ENCODE measurements at regions not wholly inside any gene's neighbourhood (a gene's known extent, or its start where the extent isn't known, plus 50 kb on each side); places are given as distances from the start of the nearest gene placed in this dataset.

DNA sequence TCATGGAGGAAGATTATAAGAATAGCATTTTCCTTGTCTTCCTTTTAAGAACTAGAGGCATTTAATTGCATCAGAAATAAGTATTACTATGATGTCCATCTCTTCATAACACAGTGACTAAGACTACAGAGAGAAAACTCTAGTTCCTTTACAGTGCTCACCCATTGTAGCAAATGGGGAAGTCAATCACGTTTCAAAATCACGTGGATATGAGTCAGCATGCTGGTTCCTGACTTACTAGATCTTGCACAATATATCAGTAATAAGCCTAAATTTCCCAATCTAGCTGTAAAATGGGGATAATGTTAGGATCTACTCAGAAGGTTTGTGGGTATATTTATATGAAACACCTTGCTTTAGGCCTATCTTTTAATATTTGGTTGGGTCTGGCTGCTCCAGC is 254.8 kb upstream of the EOMES start:
- no CpG with 5 or more reads among the region's 2 CpGs for WGBS (ENCODE audit: insufficient coverage)
- Histone ChIP-seq H3K9ac (ENCODE audit: insufficient read depth, low read length, poor library complexity, severe bottlenecking) (no peak overlapping the region), H3K27me3 (ENCODE audit: control insufficient read depth in 2 of 2, insufficient read depth in 2 of 2, low read length in 2 of 2) (no peaks in the 10 kb centered on the region), H3K36me3 (replicated peaks in 1 of 2; ENCODE audit: control insufficient read depth in 1 of 2, insufficient read depth in 2 of 2, low read length in 2 of 2) (no peaks in the 10 kb centered on the region), H3K4me1 (ENCODE audit: control insufficient read depth in 1 of 2, insufficient read depth in 2 of 2, low read length in 2 of 2) (peaks cover 17 to 18% of the 10 kb centered on the region in 2 donors), H3K27ac (ENCODE audit: low read depth in 1 of 2, low read length in 2 of 2) (peak overlapping the region; percentile 12 to 84), H3K9me3 (replicated peaks in 1 of 2; ENCODE audit: control insufficient read depth in 1 of 2, insufficient read depth in 1 of 2, low read length in 2 of 2) (peaks cover 0 to 7% of the 10 kb centered on the region in 2 donors), H2AFZ (ENCODE audit: insufficient read depth, low read depth, low read length, poor library complexity, severe bottlenecking) (no peak overlapping the region), H3K4me2 (replicated peaks; ENCODE audit: extremely low read depth, low read length, poor library complexity, severe bottlenecking) (no peak overlapping the region), H3K79me2 (ENCODE audit: insufficient read depth, low read length) (no peaks in the 10 kb centered on the region), H3K4me3 (replicated peaks in 1 of 3; ENCODE audit: low read depth in 2 of 3, low read length in 3 of 3) (peak overlapping the region in 1 of 3 experiments; percentile 2), H4K20me1 (ENCODE audit: insufficient read depth, low read length) (no peaks in the 10 kb centered on the region)
- Mint-ChIP-seq H3K27me3 (ENCODE audit: low read depth in 3 of 3) (peaks cover 0 to 4% (median 3%) of the 10 kb centered on the region in 3 donors), H3K4me3 (no peak overlapping the region), H3K27ac (peak overlapping the region; percentile 75 to 96 (median 91)), H3K4me1 (peaks cover 7% of the 10 kb centered on the region), H3K9me3 (peaks cover 6 to 26% (median 13%) of the 10 kb centered on the region in 7 donors), H3K36me3 (no peaks in the 10 kb centered on the region)
- DNase-seq, result peak; percentile 93 to 99 (median 97)
- TF ChIP-seq, protein P1, sequence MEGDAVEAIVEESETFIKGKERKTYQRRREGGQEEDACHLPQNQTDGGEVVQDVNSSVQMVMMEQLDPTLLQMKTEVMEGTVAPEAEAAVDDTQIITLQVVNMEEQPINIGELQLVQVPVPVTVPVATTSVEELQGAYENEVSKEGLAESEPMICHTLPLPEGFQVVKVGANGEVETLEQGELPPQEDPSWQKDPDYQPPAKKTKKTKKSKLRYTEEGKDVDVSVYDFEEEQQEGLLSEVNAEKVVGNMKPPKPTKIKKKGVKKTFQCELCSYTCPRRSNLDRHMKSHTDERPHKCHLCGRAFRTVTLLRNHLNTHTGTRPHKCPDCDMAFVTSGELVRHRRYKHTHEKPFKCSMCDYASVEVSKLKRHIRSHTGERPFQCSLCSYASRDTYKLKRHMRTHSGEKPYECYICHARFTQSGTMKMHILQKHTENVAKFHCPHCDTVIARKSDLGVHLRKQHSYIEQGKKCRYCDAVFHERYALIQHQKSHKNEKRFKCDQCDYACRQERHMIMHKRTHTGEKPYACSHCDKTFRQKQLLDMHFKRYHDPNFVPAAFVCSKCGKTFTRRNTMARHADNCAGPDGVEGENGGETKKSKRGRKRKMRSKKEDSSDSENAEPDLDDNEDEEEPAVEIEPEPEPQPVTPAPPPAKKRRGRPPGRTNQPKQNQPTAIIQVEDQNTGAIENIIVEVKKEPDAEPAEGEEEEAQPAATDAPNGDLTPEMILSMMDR (IDR thresholded peaks at IDR 0.05), result no peak
- intact Hi-C loops (cut with micrococcal nuclease), result no loop called here

DNA sequence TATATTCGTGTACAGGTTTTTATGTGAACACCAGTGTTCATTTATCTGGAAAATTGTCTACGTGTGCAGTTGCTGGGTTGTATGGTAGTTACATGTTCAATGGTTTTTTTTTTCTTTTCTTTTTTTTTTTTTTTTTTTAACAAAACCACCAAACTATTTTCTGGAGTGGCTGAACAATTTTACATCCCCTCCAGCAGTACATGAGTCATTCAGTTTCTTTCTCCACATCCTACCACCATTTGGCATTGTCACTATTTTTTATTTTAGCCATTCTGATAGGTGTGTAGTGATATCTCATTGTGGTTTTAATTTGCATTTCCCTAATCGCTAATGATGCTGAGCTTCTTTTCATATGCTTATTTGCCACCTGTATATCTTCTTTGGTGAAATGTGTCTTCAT is 256.3 kb upstream of the EOMES start:
- no peak overlapping the region for H3K9ac ChIP-seq (ENCODE audit: insufficient read depth, low read length, poor library complexity, severe bottlenecking)
- no peak overlapping the region for H3K4me2 ChIP-seq (replicated peaks; ENCODE audit: extremely low read depth, low read length, poor library complexity, severe bottlenecking)
- no peaks in the 10 kb centered on the region for H4K20me1 ChIP-seq (ENCODE audit: insufficient read depth, low read length)
- peaks cover 17 to 18% of the 10 kb centered on the region in 2 donors for H3K4me1 ChIP-seq (ENCODE audit: control insufficient read depth in 1 of 2, insufficient read depth in 2 of 2, low read length in 2 of 2)
- intact Hi-C loops (cut with micrococcal nuclease), result no loop called here
- Mint-ChIP-seq H3K4me1 (peaks cover 7% of the 10 kb centered on the region), H3K4me3 (no peak overlapping the region), H3K27me3 (ENCODE audit: low read depth in 3 of 3) (peaks cover 0 to 4% (median 4%) of the 10 kb centered on the region in 3 donors), H3K9me3 (peaks cover 6 to 27% (median 15%) of the 10 kb centered on the region in 7 donors), H3K36me3 (no peaks in the 10 kb centered on the region), H3K27ac (no peak overlapping the region)
- H3K27ac ChIP-seq (ENCODE audit: low read depth in 1 of 2, low read length in 2 of 2), result no peak overlapping the region
- H2AFZ ChIP-seq (ENCODE audit: insufficient read depth, low read depth, low read length, poor library complexity, severe bottlenecking), result no peak overlapping the region
- DNase-seq, result no peak
- WGBS (ENCODE audit: insufficient coverage), result no CpG with 5 or more reads among the region's 3 CpGs
- no peak overlapping the region for H3K4me3 ChIP-seq (replicated peaks in 1 of 3; ENCODE audit: low read depth in 2 of 3, low read length in 3 of 3)
- H3K9me3 ChIP-seq (replicated peaks in 1 of 2; ENCODE audit: control insufficient read depth in 1 of 2, insufficient read depth in 1 of 2, low read length in 2 of 2), result peaks cover 0 to 5% of the 10 kb centered on the region in 2 donors
- no peaks in the 10 kb centered on the region for H3K79me2 ChIP-seq (ENCODE audit: insufficient read depth, low read length)
- TF ChIP-seq, protein P1 (IDR thresholded peaks at IDR 0.05), result no peak
- no peaks in the 10 kb centered on the region for H3K36me3 ChIP-seq (replicated peaks in 1 of 2; ENCODE audit: control insufficient read depth in 1 of 2, insufficient read depth in 2 of 2, low read length in 2 of 2)
- H3K27me3 ChIP-seq (ENCODE audit: control insufficient read depth in 2 of 2, insufficient read depth in 2 of 2, low read length in 2 of 2), result peaks cover 0 to 2% of the 10 kb centered on the region in 2 donors
